Mucosa of stomach (tissue), 1 donor: ENCODE measurements at regions not wholly inside any gene's neighbourhood (a gene's known extent, or its start where the extent isn't known, plus 50 kb on each side); places are given as distances from the start of the nearest gene placed in this dataset.

Experiments used
- H3K27me3 ChIP-seq: one replicate; pipeline ENCODE4 v1.7.0; 2013; ENCODE audit warnings: mild to moderate bottlenecking, low read length; ENCODE audit not compliant: control insufficient read depth, insufficient read depth
- H3K36me3 ChIP-seq: one replicate; pipeline ENCODE4 v1.7.0; 2013; ENCODE audit warnings: low read length; ENCODE audit not compliant: control insufficient read depth, insufficient read depth
- H3K4me1 ChIP-seq: one replicate; pipeline ENCODE4 v1.7.0; 2013; ENCODE audit warnings: mild to moderate bottlenecking, low read length; ENCODE audit not compliant: control insufficient read depth, insufficient read depth
- H3K4me3 ChIP-seq: one replicate; pipeline ENCODE4 v1.7.0; 2013; ENCODE audit warnings: low read length
- H3K9ac ChIP-seq: one replicate; pipeline ENCODE4 v1.7.0; 2013; ENCODE audit warnings: mild to moderate bottlenecking, low read length, moderate library complexity
- H3K9me3 ChIP-seq: one replicate; pipeline ENCODE4 v1.7.0; 2013; ENCODE audit warnings: mild to moderate bottlenecking, low read length, moderate library complexity; ENCODE audit not compliant: control insufficient read depth
- donor health status: Pancreatic carcinoma.

- no peaks in the 10 kb centered on the region for H3K27me3 ChIP-seq
- no peaks in the 10 kb centered on the region for H3K4me1 ChIP-seq
- H3K9me3 ChIP-seq = no peaks in the 10 kb centered on the region
- H3K36me3 ChIP-seq = no peaks in the 10 kb centered on the region
- no peak overlapping the region for H3K4me3 ChIP-seq
- no peak overlapping the region for H3K9ac ChIP-seq
These were observed 318.8 kb upstream of the CDH10 start for GRCh38 chr5:24963611-24964010.

DNA sequence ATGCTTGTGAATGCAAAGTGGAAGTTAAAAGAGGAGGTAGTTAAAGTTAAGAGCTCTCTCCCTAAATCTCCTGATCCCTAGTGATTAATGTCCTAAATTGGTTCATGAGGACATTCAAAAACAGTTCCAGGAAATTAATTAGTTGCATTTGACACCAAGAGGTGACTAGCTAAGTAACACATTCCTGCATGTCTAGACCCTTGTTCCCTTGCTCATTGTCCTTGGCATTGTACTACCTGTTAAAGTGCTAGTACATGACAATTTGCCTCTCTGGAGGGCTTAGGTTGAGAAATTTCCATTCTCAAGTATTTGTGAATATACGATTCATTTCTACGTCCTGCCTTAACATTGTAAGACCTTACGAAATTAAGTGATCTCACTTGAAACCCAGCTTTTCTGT is 278.6 kb upstream of the CDH10 start:
- Histone ChIP-seq H3K4me1 (no peaks in the 10 kb centered on the region), H3K9me3 (no peaks in the 10 kb centered on the region), H3K36me3 (no peaks in the 10 kb centered on the region), H3K9ac (no peak overlapping the region), H3K27me3 (no peaks in the 10 kb centered on the region), H3K4me3 (no peak overlapping the region)

DNA sequence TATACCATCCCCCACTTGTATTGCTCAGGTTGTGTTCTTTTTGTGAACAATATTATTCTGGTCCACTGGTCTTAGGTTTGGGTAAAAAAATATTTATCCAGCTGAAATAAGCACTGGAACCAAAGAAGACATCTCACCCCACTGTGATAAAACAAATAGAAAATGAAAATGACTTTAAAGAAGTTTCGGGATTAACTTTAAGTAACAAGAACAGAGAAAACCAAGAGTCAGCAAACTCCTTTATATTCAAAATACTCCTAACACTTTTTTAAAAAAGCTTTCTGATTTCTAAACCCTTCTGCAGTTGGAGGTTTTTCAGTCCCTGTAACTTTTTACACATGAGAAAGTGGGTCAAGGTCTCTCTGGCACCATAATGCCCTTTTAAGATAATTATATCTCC is 273.9 kb upstream of the CDH10 start:
- no peaks in the 10 kb centered on the region for H3K27me3 ChIP-seq
- no peak overlapping the region for H3K4me3 ChIP-seq
- no peak overlapping the region for H3K9ac ChIP-seq
- H3K9me3 ChIP-seq = no peaks in the 10 kb centered on the region
- no peaks in the 10 kb centered on the region for H3K4me1 ChIP-seq
- no peaks in the 10 kb centered on the region for H3K36me3 ChIP-seq

- no peaks in the 10 kb centered on the region for H3K9me3 ChIP-seq
- no peaks in the 10 kb centered on the region for H3K27me3 ChIP-seq
- H3K4me1 ChIP-seq = no peaks in the 10 kb centered on the region
These were observed 272.1 kb upstream of the CDH10 start for GRCh38 chr5:24916863-24917262.

GRCh38 chr5:24909210-24909609 is 264.4 kb upstream of the CDH10 start:
- H3K36me3 ChIP-seq = no peaks in the 10 kb centered on the region
- H3K9me3 ChIP-seq = no peaks in the 10 kb centered on the region
- no peaks in the 10 kb centered on the region for H3K27me3 ChIP-seq
- no peaks in the 10 kb centered on the region for H3K4me1 ChIP-seq
- no peak overlapping the region for H3K9ac ChIP-seq
- H3K4me3 ChIP-seq = no peak overlapping the region

More at GRCh38 chr5:24916863-24917262, 272.1 kb upstream of the CDH10 start:
- no peak overlapping the region for H3K9ac ChIP-seq
- H3K4me3 ChIP-seq = no peak overlapping the region
- no peaks in the 10 kb centered on the region for H3K36me3 ChIP-seq

- Histone ChIP-seq H3K9me3 (no peaks in the 10 kb centered on the region), H3K27me3 (no peaks in the 10 kb centered on the region), H3K36me3 (no peaks in the 10 kb centered on the region), H3K4me1 (no peaks in the 10 kb centered on the region), H3K4me3 (no peak overlapping the region), H3K9ac (no peak overlapping the region)
These were observed 261.9 kb upstream of the CDH10 start for GRCh38 chr5:24906689-24907088.

DNA sequence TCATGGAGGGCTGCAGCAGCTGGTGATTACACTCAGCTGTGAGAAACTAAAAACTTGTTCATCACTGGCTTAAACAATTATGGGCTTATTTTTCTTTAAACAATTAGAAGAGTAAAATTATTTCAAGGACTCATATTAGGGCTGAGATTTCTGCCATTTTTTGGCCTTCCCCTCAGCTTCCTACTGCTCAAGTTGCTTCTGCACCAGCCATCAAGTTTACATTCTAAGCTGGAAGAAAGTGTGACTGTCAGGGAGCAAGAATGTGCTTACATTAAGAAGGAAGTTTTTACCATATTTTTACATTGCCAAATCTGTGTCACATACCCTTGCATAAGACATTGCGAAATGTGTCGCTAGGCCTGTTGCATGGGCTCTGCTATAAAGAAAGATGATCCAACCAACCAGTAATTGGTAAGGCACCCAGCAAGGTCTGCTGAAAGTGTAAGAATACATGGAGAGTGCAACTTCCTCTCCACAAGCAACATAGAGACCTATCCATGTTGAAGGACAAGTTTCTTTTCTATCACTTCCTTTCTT is 260.3 kb upstream of the CDH10 start:
- H3K4me1 ChIP-seq = no peaks in the 10 kb centered on the region
- H3K9ac ChIP-seq = no peak overlapping the region
- H3K27me3 ChIP-seq = no peaks in the 10 kb centered on the region
- H3K4me3 ChIP-seq = no peak overlapping the region
- H3K36me3 ChIP-seq = no peaks in the 10 kb centered on the region
- H3K9me3 ChIP-seq = no peaks in the 10 kb centered on the region

DNA sequence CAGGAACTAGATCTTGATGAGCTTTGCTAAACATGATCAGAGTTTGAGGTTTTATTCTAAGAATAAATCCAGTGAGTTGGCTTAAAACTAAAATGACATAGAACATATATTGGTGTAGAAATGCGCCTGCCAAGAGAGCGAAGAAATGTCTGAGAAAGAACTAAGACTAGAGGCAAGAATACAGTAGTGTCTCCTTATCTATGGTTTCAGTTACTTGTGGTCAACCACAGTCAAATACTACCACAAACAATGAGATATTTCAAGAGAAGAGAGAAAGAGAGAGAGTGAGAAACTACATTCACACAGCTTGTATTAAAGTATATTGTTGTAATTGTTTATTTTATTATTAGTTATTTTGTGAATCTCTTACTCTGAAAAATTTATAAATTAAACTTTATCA is 254.4 kb upstream of the CDH10 start:
- no peaks in the 10 kb centered on the region for H3K4me1 ChIP-seq
- H3K9ac ChIP-seq = no peak overlapping the region
- no peaks in the 10 kb centered on the region for H3K27me3 ChIP-seq
- no peak overlapping the region for H3K4me3 ChIP-seq
- H3K9me3 ChIP-seq = no peaks in the 10 kb centered on the region
- no peaks in the 10 kb centered on the region for H3K36me3 ChIP-seq

DNA sequence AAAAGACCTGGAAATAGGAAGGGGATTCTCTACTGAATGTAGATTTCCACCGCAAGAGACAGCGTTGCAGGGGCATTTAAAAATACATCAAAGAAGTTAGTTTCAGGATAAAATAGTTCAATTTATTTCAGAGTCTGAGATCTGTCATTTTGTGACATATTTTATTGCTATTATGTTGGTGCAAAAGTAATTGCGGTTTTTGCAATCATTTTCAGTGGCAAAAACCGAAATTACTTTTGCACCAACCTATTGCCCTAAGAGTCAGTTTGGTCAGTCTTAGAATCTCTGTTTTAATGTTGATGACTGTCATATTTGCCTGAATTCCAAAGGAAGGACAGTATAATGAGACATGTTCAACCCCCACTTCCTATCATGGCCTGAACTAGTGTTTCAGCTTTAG is 219.5 kb upstream of the CDH10 start:
- H3K27me3 ChIP-seq = no peaks in the 10 kb centered on the region
- H3K4me3 ChIP-seq = no peak overlapping the region
- H3K9ac ChIP-seq = no peak overlapping the region
- H3K9me3 ChIP-seq = no peaks in the 10 kb centered on the region
- H3K4me1 ChIP-seq = no peaks in the 10 kb centered on the region
- H3K36me3 ChIP-seq = no peaks in the 10 kb centered on the region

DNA sequence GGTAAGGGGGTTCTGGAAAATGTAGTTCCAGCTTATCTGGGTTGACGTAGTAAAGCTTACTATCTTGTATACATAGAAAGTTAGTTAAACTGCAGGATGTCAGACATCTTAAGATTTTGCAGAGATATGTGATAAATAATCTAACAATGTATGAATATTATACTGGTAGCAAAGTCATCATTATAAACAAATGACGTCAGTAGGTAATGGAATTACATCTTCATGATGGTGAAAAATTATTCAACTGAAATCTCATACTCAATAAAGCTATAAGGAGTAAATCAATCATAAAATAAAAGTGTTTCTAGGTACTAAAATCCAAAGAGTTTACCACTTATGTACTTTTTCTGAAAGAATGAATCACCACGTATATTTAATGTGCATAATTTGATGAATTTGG is 217.3 kb upstream of the CDH10 start:
- no peaks in the 10 kb centered on the region for H3K4me1 ChIP-seq
- H3K4me3 ChIP-seq = no peak overlapping the region
- H3K9me3 ChIP-seq = no peaks in the 10 kb centered on the region
- H3K27me3 ChIP-seq = no peaks in the 10 kb centered on the region
- no peak overlapping the region for H3K9ac ChIP-seq
- H3K36me3 ChIP-seq = no peaks in the 10 kb centered on the region

GRCh38 chr5:24855485-24855884 is 210.7 kb upstream of the CDH10 start:
- Histone ChIP-seq H3K9ac (no peak overlapping the region), H3K9me3 (no peaks in the 10 kb centered on the region), H3K27me3 (no peaks in the 10 kb centered on the region), H3K4me3 (no peak overlapping the region), H3K36me3 (no peaks in the 10 kb centered on the region), H3K4me1 (no peaks in the 10 kb centered on the region)

DNA sequence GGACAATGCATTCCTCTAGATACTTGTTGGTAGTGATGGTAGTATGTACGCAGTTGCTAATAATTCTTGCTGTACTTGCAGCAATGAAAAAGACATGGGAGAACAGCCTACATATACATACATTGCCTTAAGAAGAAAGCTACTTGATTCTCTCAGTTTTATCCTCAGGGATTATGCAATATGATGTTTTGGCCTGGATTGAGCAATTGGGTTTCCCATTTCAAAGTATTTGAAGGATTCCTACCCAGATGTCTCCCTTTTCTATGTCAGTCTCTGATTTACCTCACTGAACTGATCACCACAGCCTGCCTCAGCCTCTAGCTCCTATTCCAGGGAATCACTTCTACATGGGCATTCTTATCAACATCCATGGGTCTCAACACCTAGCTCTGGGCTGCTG is 210.1 kb upstream of the CDH10 start:
- no peaks in the 10 kb centered on the region for H3K36me3 ChIP-seq

DNA sequence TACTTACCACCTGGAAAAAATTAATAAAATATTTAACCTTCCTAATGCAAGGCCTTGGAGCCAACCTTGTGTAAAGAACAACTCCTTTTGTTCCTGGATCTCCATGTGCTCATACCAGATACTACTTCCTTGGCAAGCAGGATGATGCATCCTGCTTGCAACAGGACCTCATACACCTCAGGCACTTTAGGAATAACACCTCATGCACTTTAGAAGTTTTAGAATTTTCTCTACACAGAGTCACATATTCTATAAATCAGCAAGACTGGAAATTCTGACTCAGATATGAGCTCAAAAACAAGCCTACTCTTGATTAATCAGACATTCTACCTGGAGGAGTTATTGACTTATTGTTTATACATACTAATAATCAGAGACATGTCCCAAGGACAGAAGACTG is 209.6 kb upstream of the CDH10 start:
- Histone ChIP-seq H3K9ac (no peak overlapping the region), H3K36me3 (no peaks in the 10 kb centered on the region), H3K4me3 (no peak overlapping the region), H3K4me1 (no peaks in the 10 kb centered on the region), H3K9me3 (no peaks in the 10 kb centered on the region), H3K27me3 (no peaks in the 10 kb centered on the region)

More for the DNA sequence above, 210.1 kb upstream of the CDH10 start:
- Histone ChIP-seq H3K9me3 (no peaks in the 10 kb centered on the region), H3K4me1 (no peaks in the 10 kb centered on the region), H3K4me3 (no peak overlapping the region), H3K27me3 (no peaks in the 10 kb centered on the region), H3K9ac (no peak overlapping the region)
